NCI-H748 (cell line): ENCODE measurements at regions not wholly inside any gene's neighbourhood (a gene's known extent, or its start where the extent isn't known, plus 50 kb on each side); places are given as distances from the start of the nearest gene placed in this dataset.

ENCODE experiments used
- DNase-seq: peaks from one replicate; lab custom pipeline; 2025; ENCODE audit not compliant: unreplicated experiment; lab: John Stamatoyannopoulos, UW

GRCh38 chr3:68173012-68173634 is 518.7 kb upstream of the SUCLG2 start:
- no peak for DNase-seq

- DNase-seq, result no peak
These were observed 517.6 kb upstream of the SUCLG2 start for GRCh38 chr3:68172039-68172438.

- DNase-seq, result no peak
These were observed 509.6 kb upstream of the SUCLG2 start for GRCh38 chr3:68163968-68164367.

- no peak for DNase-seq
These were observed 508.6 kb upstream of the SUCLG2 start for GRCh38 chr3:68163062-68163461.

GRCh38 chr3:68162644-68163043 is 508.2 kb upstream of the SUCLG2 start:
- DNase-seq, result no peak

- DNase-seq, result peak; percentile 9
These were observed 496.9 kb upstream of the SUCLG2 start for GRCh38 chr3:68151359-68151758.

GRCh38 chr3:68148447-68148846 is 494.0 kb upstream of the SUCLG2 start:
- no peak for DNase-seq

- DNase-seq, result no peak
These were observed 488.0 kb upstream of the SUCLG2 start for GRCh38 chr3:68142441-68142840.

- no peak for DNase-seq
These were observed 485.5 kb upstream of the SUCLG2 start for GRCh38 chr3:68139897-68140296.

- peak; percentile 82 for DNase-seq
These were observed 482.0 kb upstream of the SUCLG2 start for GRCh38 chr3:68136411-68136810.

- DNase-seq, result peak; percentile 54
These were observed 480.7 kb upstream of the SUCLG2 start for GRCh38 chr3:68135067-68135466.

GRCh38 chr3:68129065-68129464 is 474.7 kb upstream of the SUCLG2 start:
- no peak for DNase-seq

GRCh38 chr3:68123231-68123630 is 468.8 kb upstream of the SUCLG2 start:
- no peak for DNase-seq

- no peak for DNase-seq
These were observed 466.9 kb upstream of the SUCLG2 start for GRCh38 chr3:68121287-68121686.

- DNase-seq, result peak; percentile 17
These were observed 462.2 kb upstream of the SUCLG2 start for GRCh38 chr3:68116580-68116979.

- no peak for DNase-seq
These were observed 449.4 kb upstream of the SUCLG2 start for GRCh38 chr3:68103811-68104210.

GRCh38 chr3:68090571-68090970 is 436.2 kb upstream of the SUCLG2 start:
- DNase-seq, result no peak

GRCh38 chr3:68089572-68090011 is 435.2 kb upstream of the SUCLG2 start:
- no peak for DNase-seq

- DNase-seq, result no peak
These were observed 434.2 kb upstream of the SUCLG2 start for GRCh38 chr3:68088636-68089035.

- DNase-seq, result peak; percentile 80
These were observed 433.8 kb upstream of the SUCLG2 start for GRCh38 chr3:68088216-68088615.

GRCh38 chr3:68072062-68072461 is 417.6 kb upstream of the SUCLG2 start:
- no peak for DNase-seq

GRCh38 chr3:68070186-68070585 is 415.8 kb upstream of the SUCLG2 start:
- DNase-seq, result no peak

GRCh38 chr3:68067314-68067713 is 412.9 kb upstream of the SUCLG2 start:
- DNase-seq, result no peak
